Stimulated activated CD8-positive, alpha-beta memory T cell treated with anti-CD3 and anti-CD28 coated beads, Interleukin-7, amount 100 ng/mL, for 24 hours (primary cell): ENCODE measurements at regions not wholly inside any gene's neighbourhood (a gene's known extent, or its start where the extent isn't known, plus 50 kb on each side); places are given as distances from the start of the nearest gene placed in this dataset.

Experiments
- DNase-seq: peaks from one replicate; pipeline ENCODE4 v3.0.0-alpha.2; 2020; ENCODE audit warnings: low read depth

GRCh38 chr6:20313051-20313450 lies 88.6 kb upstream of the E2F3 start:
- DNase-seq = no peak

- DNase-seq = no peak
Measured at GRCh38 chr6:20313960-20314530, 87.6 kb upstream of the E2F3 start.

GRCh38 chr6:20314866-20315845 lies 86.5 kb upstream of the E2F3 start:
- no peak for DNase-seq

GRCh38 chr6:20317430-20317829 lies 84.2 kb upstream of the E2F3 start:
- no peak for DNase-seq

GRCh38 chr6:20318851-20319387 lies 82.8 kb upstream of the E2F3 start:
- DNase-seq = no peak

GRCh38 chr6:20319520-20320357 lies 81.9 kb upstream of the E2F3 start:
- DNase-seq = peak; percentile 35

- no peak for DNase-seq
Measured at GRCh38 chr6:20325641-20326421, 75.8 kb upstream of the E2F3 start.

- DNase-seq = no peak
Measured at GRCh38 chr6:20326422-20326728, 75.3 kb upstream of the E2F3 start.

GRCh38 chr6:20327141-20327540 lies 74.5 kb upstream of the E2F3 start:
- no peak for DNase-seq

GRCh38 chr6:20328266-20328923 lies 73.3 kb upstream of the E2F3 start:
- DNase-seq = no peak

- no peak for DNase-seq
Measured at GRCh38 chr6:20328924-20329300, 72.8 kb upstream of the E2F3 start.

- no peak for DNase-seq
Measured at GRCh38 chr6:20331042-20331441, 70.6 kb upstream of the E2F3 start.

- DNase-seq = no peak
Measured at GRCh38 chr6:20331625-20332024, 70.1 kb upstream of the E2F3 start.

- DNase-seq = no peak
Measured at GRCh38 chr6:20332441-20333006, 69.2 kb upstream of the E2F3 start.

- no peak for DNase-seq
Measured at GRCh38 chr6:20333721-20334269, 67.9 kb upstream of the E2F3 start.

GRCh38 chr6:20334334-20334733 lies 67.3 kb upstream of the E2F3 start:
- DNase-seq = no peak

GRCh38 chr6:20334962-20335361 lies 66.7 kb upstream of the E2F3 start:
- DNase-seq = no peak

- DNase-seq = no peak
Measured at GRCh38 chr6:20335872-20336271, 65.8 kb upstream of the E2F3 start.

- no peak for DNase-seq
Measured at GRCh38 chr6:20338156-20338555, 63.5 kb upstream of the E2F3 start.

GRCh38 chr6:20340068-20340848 lies 61.4 kb upstream of the E2F3 start:
- no peak for DNase-seq
